Muscle of back (tissue), 3 donors: ENCODE measurements at regions not wholly inside any gene's neighbourhood (a gene's known extent, or its start where the extent isn't known, plus 50 kb on each side); places are given as distances from the start of the nearest gene placed in this dataset.

Experiments used
- DNase-seq, 3 donors: peaks; one replicate each; pipeline versions ENCODE4 v3.0.0 to v3.0.0-alpha.2; 2013

GRCh38 chr10:71143610-71144009 is 68.8 kb upstream of the UNC5B start:
- DNase-seq: no peak

GRCh38 chr10:71144824-71145223 is 67.5 kb upstream of the UNC5B start:
- DNase-seq: no peak

- DNase-seq: no peak
Measured at GRCh38 chr10:71145352-71145945, 66.9 kb upstream of the UNC5B start.

GRCh38 chr10:71150796-71151195 is 61.6 kb upstream of the UNC5B start:
- peak in 2 of 3 donors; percentile 31 to 56 for DNase-seq

GRCh38 chr10:71152043-71152442 is 60.3 kb upstream of the UNC5B start:
- no peak for DNase-seq

GRCh38 chr10:71156436-71156835 is 55.9 kb upstream of the UNC5B start:
- no peak for DNase-seq

GRCh38 chr10:71157435-71157834 is 54.9 kb upstream of the UNC5B start:
- DNase-seq: no peak

- DNase-seq: no peak
Measured at GRCh38 chr10:71158251-71158650, 54.1 kb upstream of the UNC5B start.

GRCh38 chr10:71158902-71159301 is 53.5 kb upstream of the UNC5B start:
- no peak for DNase-seq

- no peak for DNase-seq
Measured at GRCh38 chr10:71159892-71160291, 52.5 kb upstream of the UNC5B start.

- no peak for DNase-seq
Measured at GRCh38 chr10:71161425-71161824, 50.9 kb upstream of the UNC5B start.
